ENCODE measurements at regions not wholly inside any gene's neighbourhood (a gene's known extent, or its start where the extent isn't known, plus 50 kb on each side); places are given as distances from the start of the nearest gene placed in this dataset.
"Not testable (repeated sequence)": the region's sequence is repeated elsewhere in the genome, so short reads cannot be mapped to it uniquely, and the experiment has no call there.

DNA sequence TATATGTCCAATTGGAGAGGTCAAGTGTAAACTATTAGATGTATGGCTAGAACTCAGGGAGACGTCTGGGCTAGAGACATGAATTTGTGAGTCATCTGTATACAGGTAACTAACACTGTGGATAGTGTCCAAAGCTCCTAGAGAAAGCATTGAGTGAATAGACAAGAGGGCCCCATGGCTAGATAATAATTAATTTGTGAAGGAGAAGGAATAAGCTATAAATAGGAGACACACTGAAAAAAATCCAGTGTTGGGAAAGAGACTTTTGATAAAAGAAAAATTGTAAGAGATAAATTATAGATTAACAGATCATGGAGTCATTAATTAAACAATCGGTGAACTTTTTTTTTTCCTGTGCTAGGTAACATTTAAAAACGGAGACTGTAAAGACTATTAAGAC, 326.6 kb upstream of the PRICKLE1 start:
- no peak overlapping the region for H3K4me3 ChIP-seq (ENCODE audit: low read length)
- no peak for DNase-seq (ENCODE audit: low read depth, low spot score)

GRCh38 chr12:42915426-42915825, 325.9 kb upstream of the PRICKLE1 start:
- DNase-seq (ENCODE audit: low read depth, low spot score): no peak
- no peak overlapping the region for H3K4me3 ChIP-seq (ENCODE audit: low read length)

DNA sequence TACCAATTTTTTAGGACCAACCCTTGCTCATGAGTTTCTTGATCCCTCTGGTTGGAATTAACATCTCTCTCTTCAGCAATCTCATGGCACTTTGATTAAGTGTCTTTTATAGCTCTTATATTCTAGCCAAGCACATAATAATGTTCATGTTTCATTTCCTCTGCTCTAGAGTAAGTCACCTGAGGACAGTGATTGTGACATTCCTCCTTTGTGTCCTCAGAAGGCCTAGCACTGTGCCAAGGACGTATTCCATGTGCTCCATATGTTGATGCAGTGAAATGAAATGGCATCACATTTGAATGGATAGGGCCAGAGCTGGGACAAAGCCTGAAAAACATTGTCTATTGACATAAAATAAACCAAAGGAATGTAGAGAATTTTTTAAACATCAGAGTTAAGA, 322.8 kb upstream of the PRICKLE1 start:
- H3K4me3 ChIP-seq (ENCODE audit: low read length): no peak overlapping the region
- no peak for DNase-seq (ENCODE audit: low read depth, low spot score)

DNA sequence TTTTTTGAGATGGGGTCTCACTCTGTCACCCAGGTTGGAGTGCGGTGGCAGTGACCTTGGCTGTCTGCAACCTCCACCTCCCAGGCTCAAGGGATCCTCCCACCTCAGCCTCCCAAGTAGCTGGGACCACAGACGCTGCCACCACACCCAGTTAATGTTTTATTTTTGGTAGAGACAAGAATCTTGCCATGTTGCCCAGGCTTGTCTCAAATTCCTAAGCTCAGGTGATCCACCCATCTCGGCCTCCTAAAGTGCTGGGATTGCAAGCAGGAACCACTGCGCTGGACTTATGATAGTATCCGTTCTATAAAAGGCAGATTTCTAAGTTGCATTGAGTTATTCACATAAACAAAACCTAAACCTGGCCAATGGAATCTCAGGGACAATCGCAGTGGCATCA, 321.1 kb upstream of the PRICKLE1 start:
- no peak overlapping the region for H3K4me3 ChIP-seq (ENCODE audit: low read length)
- no peak for DNase-seq (ENCODE audit: low read depth, low spot score)

DNA sequence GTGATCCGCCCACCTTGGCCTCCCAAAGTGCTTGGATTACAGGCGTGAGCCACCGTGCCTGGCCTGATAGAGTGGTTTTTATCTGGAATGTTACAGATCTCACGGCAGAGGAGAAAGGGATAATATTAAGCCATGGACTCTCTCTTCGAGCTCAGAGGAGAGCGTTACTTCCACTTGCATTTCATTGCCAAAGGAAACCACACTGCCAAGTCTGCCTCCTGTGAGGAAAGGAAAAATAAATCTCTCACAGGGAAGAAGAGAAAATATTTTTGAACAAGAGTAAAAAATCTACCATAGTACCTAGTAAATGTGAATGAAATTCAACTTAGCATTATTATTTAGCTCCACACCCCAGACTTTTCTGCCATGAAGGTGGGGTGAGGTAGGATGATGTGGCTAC, 319.2 kb upstream of the PRICKLE1 start:
- H3K4me3 ChIP-seq (ENCODE audit: low read length): no peak overlapping the region
- DNase-seq (ENCODE audit: low read depth, low spot score): no peak

GRCh38 chr12:42906801-42907200, 317.3 kb upstream of the PRICKLE1 start:
- H3K4me3 ChIP-seq (ENCODE audit: low read length); DNase-seq (ENCODE audit: low read depth, low spot score): not testable (repeated sequence)

DNA sequence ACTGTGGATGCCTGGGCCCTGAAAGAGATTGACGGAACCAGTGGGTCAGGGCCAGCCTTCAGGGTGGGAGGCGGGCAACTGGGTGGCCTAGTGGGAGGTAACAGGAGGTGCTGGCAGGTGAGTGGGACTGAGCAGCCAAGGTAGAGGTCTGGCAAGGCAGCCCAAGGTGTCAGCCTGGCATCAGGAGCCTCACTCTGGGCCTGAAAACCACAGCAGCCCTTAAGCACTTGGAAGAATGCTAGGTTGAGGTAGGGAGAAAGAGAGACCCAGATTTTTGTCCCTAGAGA, 315.8 kb upstream of the PRICKLE1 start:
- H3K4me3 ChIP-seq (ENCODE audit: low read length): no peak overlapping the region
- no peak for DNase-seq (ENCODE audit: low read depth, low spot score)

DNA sequence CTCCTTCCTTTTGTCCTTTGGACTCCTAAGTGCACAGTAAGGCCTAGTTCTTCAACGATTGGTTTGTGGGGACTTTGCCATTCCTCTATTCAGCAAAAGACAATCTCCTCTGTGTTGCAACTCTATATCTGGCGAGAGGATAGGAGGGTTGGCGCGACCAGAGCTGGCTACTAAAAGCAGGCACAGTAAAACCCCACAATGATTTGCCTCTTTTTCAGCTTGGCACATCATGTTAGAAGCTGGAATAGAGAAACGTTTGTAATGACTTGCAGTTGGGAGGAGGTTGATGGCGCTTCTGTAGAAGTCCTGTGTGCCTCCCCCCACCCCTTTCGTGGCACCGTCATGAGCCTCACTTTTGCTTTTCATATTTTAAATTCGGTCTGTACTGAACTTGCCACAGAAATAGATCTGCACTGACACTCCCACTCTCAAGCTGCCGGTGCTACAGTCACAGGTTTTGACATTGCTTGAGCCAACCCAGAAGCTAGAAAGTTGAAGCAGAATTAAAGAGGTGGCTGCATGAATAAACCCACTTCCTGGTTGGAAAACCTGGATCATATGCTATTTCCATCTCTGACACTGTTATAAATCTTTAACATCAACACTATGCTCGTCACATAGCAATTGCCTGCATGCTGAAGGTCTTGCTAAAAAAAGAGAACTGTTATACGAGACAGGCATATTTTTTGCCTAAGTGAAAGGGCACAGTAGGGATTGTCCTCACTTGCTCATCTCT, 315.3 kb upstream of the PRICKLE1 start:
- no peak for DNase-seq (ENCODE audit: low read depth, low spot score)
- H3K4me3 ChIP-seq (ENCODE audit: low read length): no peak overlapping the region

DNA sequence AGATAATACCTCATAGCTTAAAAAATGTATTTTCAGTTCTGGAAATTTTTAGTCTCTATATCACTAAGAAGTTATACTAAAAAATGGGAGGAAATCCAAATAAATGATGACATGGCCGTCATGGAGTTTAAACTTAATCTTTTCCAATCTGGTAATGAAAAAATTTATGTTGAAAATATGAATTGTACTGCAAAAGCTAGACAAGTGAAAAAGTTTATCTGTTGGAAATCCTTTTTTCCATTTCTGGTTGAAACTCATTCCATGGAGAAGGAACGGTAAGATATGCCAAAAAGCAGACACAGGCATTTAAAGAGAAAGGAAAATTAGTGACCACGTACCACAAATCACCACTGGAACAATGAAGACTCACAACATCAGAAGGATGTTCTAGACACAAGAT, 314.2 kb upstream of the PRICKLE1 start:
- no peak overlapping the region for H3K4me3 ChIP-seq (ENCODE audit: low read length)
- DNase-seq (ENCODE audit: low read depth, low spot score): no peak

DNA sequence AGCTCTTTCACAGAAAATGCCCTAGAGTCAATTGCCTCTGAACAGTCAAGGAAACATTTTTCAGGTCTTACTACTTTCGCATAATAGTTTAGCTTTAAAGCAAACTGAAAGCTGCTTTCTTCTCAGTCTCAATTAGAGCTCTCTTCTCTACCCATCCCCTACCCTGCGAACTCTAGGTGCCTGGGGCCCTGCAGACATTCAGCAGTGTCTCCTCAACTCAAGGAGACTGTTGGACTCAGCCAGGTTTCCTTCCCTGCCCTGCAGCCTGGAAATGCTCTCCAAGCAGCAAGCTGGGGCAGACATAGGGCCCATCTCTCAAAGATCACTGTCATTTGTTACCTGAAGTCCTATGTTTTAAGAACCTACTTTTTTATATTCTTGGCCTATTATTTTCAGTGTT, 312.5 kb upstream of the PRICKLE1 start:
- H3K4me3 ChIP-seq (ENCODE audit: low read length): no peak overlapping the region
- DNase-seq (ENCODE audit: low read depth, low spot score): no peak

DNA sequence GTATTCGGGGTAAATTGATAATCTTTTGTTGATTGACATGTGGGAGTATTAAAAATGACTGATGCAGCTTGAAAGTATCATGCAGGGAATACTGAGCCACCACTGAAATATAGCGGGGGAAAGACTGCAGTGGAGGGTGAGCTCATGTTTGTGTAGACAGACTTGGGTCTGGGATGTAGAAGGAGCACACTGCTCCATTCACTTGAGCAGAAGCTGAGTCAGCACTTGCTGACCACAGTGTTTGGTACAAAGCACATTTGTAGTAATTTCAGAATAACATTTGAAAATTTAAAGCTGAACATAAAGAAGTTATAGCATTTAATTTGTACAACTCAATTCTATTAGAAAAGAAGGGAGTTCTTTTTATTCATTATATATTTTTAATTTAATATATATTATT, 304.3 kb upstream of the PRICKLE1 start:
- no peak for DNase-seq (ENCODE audit: low read depth, low spot score)

GRCh38 chr12:42892702-42893551, 303.4 kb upstream of the PRICKLE1 start:
- no peak for DNase-seq (ENCODE audit: low read depth, low spot score)
- H3K4me3 ChIP-seq (ENCODE audit: low read length): no peak overlapping the region

More for the DNA sequence above, 304.3 kb upstream of the PRICKLE1 start:
- no peak overlapping the region for H3K4me3 ChIP-seq (ENCODE audit: low read length)

GRCh38 chr12:42887657-42888056, 298.1 kb upstream of the PRICKLE1 start:
- H3K4me3 ChIP-seq (ENCODE audit: low read length): no peak overlapping the region
- DNase-seq (ENCODE audit: low read depth, low spot score): no peak

DNA sequence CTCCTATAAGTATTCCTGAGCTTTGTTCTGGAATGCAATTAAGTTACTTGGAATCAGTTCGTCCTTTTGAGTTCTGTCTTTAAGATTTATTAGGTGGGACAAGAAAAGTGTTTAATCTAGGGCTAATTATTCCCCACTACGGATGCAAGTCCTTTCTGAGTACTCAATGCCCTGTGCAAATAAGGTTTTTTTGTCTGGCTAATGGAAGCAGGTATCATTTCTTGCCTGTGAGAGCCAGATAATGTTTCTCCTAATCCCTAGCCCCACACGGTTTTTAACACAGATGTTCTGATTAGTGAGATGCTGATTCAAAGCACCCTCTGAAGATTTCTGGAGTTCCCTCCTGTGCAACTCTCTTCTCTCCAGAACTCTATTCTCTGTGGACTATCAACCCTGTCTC, 296.6 kb upstream of the PRICKLE1 start:
- no peak for DNase-seq (ENCODE audit: low read depth, low spot score)
- no peak overlapping the region for H3K4me3 ChIP-seq (ENCODE audit: low read length)

DNA sequence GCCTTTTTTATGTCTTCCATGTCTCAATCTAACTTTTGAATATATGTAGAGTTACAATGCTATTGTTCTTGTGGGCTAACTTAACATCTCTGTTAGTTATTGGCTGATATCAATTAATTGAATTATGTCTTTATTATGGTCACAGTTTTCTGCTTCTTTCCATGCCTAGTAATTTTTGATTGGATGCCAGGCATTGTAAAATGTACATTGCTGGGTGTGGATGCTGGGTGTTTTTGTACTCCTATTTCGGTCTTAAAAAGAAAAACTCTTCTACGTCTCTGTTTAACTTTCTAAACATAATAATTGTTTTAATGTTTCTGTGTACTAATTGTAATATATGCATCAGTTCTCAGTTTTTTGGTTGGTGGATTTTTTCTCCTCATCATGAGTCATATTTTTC, 296.1 kb upstream of the PRICKLE1 start:
- DNase-seq (ENCODE audit: low read depth, low spot score): no peak
- H3K4me3 ChIP-seq (ENCODE audit: low read length): no peak overlapping the region

GRCh38 chr12:42884116-42884515, 294.6 kb upstream of the PRICKLE1 start:
- DNase-seq (ENCODE audit: low read depth, low spot score): no peak
- H3K4me3 ChIP-seq (ENCODE audit: low read length): no peak overlapping the region

- no peak for DNase-seq (ENCODE audit: low read depth, low spot score)
These were observed 283.9 kb upstream of the PRICKLE1 start for GRCh38 chr12:42873401-42873800.

DNA sequence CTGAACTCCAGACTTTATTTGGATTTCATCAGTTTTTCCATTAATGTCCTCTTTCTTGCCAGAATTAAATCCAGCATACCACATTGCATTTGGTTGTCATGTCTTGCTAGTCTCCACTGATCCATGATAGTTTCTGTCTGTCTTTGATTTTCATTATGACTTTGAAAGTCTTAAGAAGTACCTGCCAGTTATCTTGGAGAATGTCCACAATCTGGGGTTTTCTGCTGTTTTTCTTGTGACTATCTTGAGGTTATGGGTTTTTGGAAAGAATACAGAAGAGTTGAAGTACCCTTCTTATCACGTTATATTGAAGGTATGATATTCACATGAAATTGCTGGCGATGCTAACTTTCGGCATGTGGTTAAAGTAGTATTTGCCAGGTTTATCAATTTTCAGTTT, 282.3 kb upstream of the PRICKLE1 start:
- no peak for DNase-seq (ENCODE audit: low read depth, low spot score)
- no peak overlapping the region for H3K4me3 ChIP-seq (ENCODE audit: low read length)

More at GRCh38 chr12:42873401-42873800, 283.9 kb upstream of the PRICKLE1 start:
- H3K4me3 ChIP-seq (ENCODE audit: low read length): no peak overlapping the region

GRCh38 chr12:42868291-42868690, 278.7 kb upstream of the PRICKLE1 start:
- DNase-seq (ENCODE audit: low read depth, low spot score): no peak
- H3K4me3 ChIP-seq (ENCODE audit: low read length): no peak overlapping the region

- H3K4me3 ChIP-seq (ENCODE audit: low read length): no peak overlapping the region
- DNase-seq (ENCODE audit: low read depth, low spot score): no peak
These were observed 275.7 kb upstream of the PRICKLE1 start for GRCh38 chr12:42865282-42865681.

DNA sequence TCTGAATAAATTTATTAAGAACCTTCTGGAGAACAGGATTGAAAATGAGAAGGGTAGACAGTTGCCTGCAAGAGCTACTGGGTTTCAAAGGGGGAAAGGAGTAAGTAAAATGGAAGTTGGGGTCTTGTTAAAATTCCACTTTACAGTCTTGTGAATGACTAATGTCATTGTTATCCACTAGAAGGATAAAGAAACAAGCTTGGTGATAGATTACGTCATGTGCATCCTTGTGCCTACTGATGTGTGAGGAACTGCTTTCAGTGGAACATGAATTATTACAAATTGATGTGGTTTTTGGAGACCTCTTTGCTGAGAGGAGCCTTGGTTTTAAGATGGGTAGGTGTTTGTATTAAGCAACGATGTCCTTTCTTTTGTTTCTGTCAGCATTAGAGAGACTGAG, 272.5 kb upstream of the PRICKLE1 start:
- DNase-seq (ENCODE audit: low read depth, low spot score): no peak

More for the DNA sequence above, 272.5 kb upstream of the PRICKLE1 start:
- H3K4me3 ChIP-seq (ENCODE audit: low read length): no peak overlapping the region
